ENCODE measurements at regions not wholly inside any gene's neighbourhood (a gene's known extent, or its start where the extent isn't known, plus 50 kb on each side); places are given as distances from the start of the nearest gene placed in this dataset.

DNA sequence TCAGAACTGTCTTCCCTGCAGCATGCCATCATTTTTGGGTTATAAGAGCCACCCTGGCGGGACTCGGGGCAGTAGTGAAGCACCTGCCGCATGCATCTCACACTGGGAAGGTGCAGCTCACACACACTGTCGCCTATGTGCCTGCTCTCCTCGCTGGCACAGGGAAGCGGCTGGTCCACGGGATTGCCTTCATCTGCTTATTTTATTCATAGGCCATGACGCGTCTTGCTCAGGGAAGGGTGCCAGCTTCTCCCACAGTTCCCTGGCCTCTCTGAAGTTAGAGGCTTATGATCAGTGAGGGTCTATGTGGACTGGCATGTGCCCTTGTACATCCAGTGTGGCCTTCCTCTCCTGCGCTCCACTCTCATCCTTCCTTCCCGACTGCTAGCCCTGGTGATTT lies 150.0 kb downstream of the KLF12 start:
- TF ChIP-seq CTCF (IDR thresholded peaks at IDR 0.05) (no peak), POLR2AphosphoS5 (IDR thresholded peaks at IDR 0.05; ENCODE audit: low read depth, low read length) (no peak), SIN3A (IDR thresholded peaks at IDR 0.05; ENCODE audit: borderline replicate concordance, insufficient read depth, low read depth, low read length) (no peak)
- TF ChIP-seq, protein P1, sequence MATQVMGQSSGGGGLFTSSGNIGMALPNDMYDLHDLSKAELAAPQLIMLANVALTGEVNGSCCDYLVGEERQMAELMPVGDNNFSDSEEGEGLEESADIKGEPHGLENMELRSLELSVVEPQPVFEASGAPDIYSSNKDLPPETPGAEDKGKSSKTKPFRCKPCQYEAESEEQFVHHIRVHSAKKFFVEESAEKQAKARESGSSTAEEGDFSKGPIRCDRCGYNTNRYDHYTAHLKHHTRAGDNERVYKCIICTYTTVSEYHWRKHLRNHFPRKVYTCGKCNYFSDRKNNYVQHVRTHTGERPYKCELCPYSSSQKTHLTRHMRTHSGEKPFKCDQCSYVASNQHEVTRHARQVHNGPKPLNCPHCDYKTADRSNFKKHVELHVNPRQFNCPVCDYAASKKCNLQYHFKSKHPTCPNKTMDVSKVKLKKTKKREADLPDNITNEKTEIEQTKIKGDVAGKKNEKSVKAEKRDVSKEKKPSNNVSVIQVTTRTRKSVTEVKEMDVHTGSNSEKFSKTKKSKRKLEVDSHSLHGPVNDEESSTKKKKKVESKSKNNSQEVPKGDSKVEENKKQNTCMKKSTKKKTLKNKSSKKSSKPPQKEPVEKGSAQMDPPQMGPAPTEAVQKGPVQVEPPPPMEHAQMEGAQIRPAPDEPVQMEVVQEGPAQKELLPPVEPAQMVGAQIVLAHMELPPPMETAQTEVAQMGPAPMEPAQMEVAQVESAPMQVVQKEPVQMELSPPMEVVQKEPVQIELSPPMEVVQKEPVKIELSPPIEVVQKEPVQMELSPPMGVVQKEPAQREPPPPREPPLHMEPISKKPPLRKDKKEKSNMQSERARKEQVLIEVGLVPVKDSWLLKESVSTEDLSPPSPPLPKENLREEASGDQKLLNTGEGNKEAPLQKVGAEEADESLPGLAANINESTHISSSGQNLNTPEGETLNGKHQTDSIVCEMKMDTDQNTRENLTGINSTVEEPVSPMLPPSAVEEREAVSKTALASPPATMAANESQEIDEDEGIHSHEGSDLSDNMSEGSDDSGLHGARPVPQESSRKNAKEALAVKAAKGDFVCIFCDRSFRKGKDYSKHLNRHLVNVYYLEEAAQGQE (IDR thresholded peaks at IDR 0.05; ENCODE audit: insufficient read depth in 1 of 2, low read depth in 2 of 2, low read length in 1 of 2), result no peak
